IPS-15b (cell line): ENCODE measurements at regions not wholly inside any gene's neighbourhood (a gene's known extent, or its start where the extent isn't known, plus 50 kb on each side); places are given as distances from the start of the nearest gene placed in this dataset.

ENCODE experiments used
- H3K27me3 ChIP-seq: one replicate; pipeline ENCODE4 v1.6.1; 2013; ENCODE audit warnings: low read length; ENCODE audit not compliant: control insufficient read depth, insufficient read depth
- H3K36me3 ChIP-seq: one replicate; pipeline ENCODE4 v1.6.1; 2013; ENCODE audit warnings: low read length; ENCODE audit not compliant: control insufficient read depth, insufficient read depth
- H3K4me1 ChIP-seq: one replicate; pipeline ENCODE4 v1.6.1; 2013; ENCODE audit warnings: mild to moderate bottlenecking, low read length; ENCODE audit not compliant: control insufficient read depth, insufficient read depth
- H3K4me3 ChIP-seq: one replicate; pipeline ENCODE4 v1.5.1; 2013; ENCODE audit warnings: low read depth, low read length
- H3K9ac ChIP-seq: one replicate; pipeline ENCODE4 v1.6.1; 2013; ENCODE audit warnings: low read depth, mild to moderate bottlenecking, low read length
- H3K9me3 ChIP-seq: one replicate; pipeline ENCODE4 v1.6.1; 2013; ENCODE audit warnings: mild to moderate bottlenecking, low read length; ENCODE audit not compliant: control insufficient read depth, insufficient read depth

DNA sequence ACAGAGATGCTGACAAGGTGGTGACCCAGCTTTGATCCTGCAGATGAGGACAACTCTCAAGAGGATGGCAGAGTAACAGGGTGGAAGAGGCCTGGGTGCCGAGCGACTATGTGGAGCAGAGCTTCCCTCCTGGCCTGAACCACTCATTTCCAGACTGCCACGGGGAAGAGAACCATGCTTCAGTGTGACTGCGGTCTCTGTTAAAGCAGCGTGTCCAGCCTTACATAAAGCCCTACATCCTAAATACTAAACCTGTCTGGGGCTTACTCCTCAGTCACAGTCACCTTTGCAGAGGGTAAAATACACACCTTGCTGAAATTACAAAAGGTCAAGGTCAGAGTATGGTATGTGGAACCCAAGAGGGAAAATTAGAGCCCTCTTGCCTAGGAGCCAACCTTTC, 312.9 kb downstream of the CDC5L start:
- no peaks in the 10 kb centered on the region for H3K27me3 ChIP-seq
- no peaks in the 10 kb centered on the region for H3K36me3 ChIP-seq
- no peak overlapping the region for H3K9ac ChIP-seq
- H3K9me3 ChIP-seq = no peaks in the 10 kb centered on the region
- no peak overlapping the region for H3K4me3 ChIP-seq
- H3K4me1 ChIP-seq = peaks cover 2% of the 10 kb centered on the region

GRCh38 chr6:44701038-44701636, 313.6 kb downstream of the CDC5L start:
- Histone ChIP-seq H3K9me3 (no peaks in the 10 kb centered on the region), H3K27me3 (no peaks in the 10 kb centered on the region), H3K4me3 (no peak overlapping the region), H3K4me1 (peaks cover 2% of the 10 kb centered on the region), H3K9ac (no peak overlapping the region), H3K36me3 (no peaks in the 10 kb centered on the region)

DNA sequence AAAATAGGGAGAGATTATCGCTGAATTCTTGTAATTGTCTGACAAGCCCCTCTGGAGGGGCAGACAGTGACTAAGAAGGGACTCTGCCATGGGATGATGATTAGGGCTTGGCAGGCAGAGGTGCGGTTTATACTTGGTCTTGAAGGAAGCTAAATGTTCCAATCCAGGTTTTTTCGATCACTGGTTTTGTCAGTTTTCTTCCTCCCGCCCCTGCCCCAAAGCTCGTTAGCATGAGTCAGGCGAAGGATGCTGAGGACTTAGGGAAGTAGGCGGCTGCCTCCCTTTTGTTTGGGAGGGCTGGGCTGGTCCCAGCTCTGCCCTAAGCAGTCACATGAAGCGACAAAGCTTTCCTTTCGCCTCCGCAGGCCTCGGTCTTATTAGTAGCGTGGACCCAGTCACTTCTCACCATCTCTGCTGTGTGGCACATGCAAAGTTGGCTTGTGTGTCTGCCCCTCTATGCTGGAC, 314.2 kb downstream of the CDC5L start:
- H3K36me3 ChIP-seq = no peaks in the 10 kb centered on the region
- H3K4me3 ChIP-seq = no peak overlapping the region
- H3K9ac ChIP-seq = no peak overlapping the region
- H3K9me3 ChIP-seq = no peaks in the 10 kb centered on the region
- no peaks in the 10 kb centered on the region for H3K27me3 ChIP-seq
- peaks cover 2% of the 10 kb centered on the region for H3K4me1 ChIP-seq

DNA sequence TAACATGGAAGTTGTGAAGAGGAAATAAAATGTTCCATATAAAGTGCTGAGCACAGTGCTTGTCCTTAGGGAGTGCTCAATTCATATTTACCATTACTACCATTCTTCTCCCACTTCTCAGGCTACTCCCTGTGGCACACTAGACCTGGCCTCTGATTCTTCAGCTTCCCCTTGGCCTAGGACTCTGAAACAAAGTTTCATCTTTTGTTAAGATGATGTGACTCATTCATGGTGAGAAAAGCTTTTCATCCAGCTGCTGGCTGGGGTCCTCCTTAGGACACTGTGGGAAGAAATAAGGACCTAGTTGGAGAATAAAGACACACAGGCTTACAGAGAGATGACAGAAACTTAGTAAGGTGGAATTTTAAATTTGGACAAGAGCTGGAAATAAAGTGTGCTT, 314.8 kb downstream of the CDC5L start:
- Histone ChIP-seq H3K9me3 (no peaks in the 10 kb centered on the region), H3K4me1 (peaks cover 2% of the 10 kb centered on the region), H3K36me3 (no peaks in the 10 kb centered on the region), H3K9ac (no peak overlapping the region), H3K27me3 (no peaks in the 10 kb centered on the region), H3K4me3 (no peak overlapping the region)

DNA sequence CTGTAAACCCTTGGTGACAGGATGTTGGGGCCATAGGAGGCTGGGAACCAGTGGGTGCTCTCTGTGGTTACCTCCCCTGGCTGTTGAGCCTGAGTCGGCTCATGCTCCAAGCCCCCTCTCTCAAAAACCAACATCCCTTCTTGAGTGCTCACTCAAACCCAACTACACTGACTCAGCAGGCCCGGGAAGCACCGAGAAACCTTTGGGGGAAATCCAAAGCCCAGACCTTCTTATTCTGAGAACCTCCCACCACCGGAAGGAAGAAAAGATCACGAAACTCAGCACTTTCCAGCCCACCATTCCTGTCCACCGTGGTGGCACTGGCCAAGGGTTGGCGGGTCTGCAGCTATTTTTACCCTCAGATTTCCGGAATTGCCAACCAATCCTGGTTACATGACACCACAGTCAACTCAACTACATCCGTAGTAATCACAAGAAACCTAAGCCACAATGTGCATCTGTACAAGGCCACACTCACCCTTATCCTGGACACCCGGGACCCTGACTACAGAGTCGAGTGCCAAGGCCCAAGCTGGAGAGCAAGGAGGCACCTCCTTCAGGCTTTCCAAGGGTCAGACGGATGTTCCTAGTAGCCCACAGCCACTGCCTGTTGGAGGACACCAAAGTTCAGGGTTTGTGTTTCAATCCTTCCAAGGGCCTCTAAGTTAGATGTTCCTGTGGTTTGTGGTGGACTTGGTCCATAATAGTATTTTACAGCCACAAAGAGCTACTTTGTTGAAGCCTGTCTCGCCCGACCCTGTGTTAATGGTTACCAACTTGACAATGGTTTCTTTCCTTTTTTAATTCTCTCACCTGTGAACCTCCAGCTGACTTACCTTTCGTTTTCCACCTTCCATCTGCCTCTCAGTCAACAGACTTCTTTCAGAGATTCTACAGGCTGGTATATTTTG, 317.0 kb downstream of the CDC5L start:
- H3K36me3 ChIP-seq = no peaks in the 10 kb centered on the region
- no peaks in the 10 kb centered on the region for H3K27me3 ChIP-seq
- no peak overlapping the region for H3K4me3 ChIP-seq
- H3K9ac ChIP-seq = no peak overlapping the region
- H3K4me1 ChIP-seq = peaks cover 2% of the 10 kb centered on the region
- no peaks in the 10 kb centered on the region for H3K9me3 ChIP-seq

GRCh38 chr6:44705596-44705995, 318.1 kb downstream of the CDC5L start:
- Histone ChIP-seq H3K9me3 (no peaks in the 10 kb centered on the region), H3K4me1 (peaks cover 2% of the 10 kb centered on the region), H3K27me3 (no peaks in the 10 kb centered on the region), H3K4me3 (no peak overlapping the region), H3K9ac (no peak overlapping the region), H3K36me3 (no peaks in the 10 kb centered on the region)

GRCh38 chr6:44706011-44706410, 318.5 kb downstream of the CDC5L start:
- H3K27me3 ChIP-seq = no peaks in the 10 kb centered on the region
- H3K4me3 ChIP-seq = no peak overlapping the region
- peaks cover 2% of the 10 kb centered on the region for H3K4me1 ChIP-seq
- no peaks in the 10 kb centered on the region for H3K9me3 ChIP-seq
- H3K9ac ChIP-seq = no peak overlapping the region
- no peaks in the 10 kb centered on the region for H3K36me3 ChIP-seq

GRCh38 chr6:44708208-44708607, 320.7 kb downstream of the CDC5L start:
- H3K9ac ChIP-seq = no peak overlapping the region
- no peak overlapping the region for H3K4me3 ChIP-seq
- H3K27me3 ChIP-seq = no peaks in the 10 kb centered on the region
- no peaks in the 10 kb centered on the region for H3K4me1 ChIP-seq
- H3K9me3 ChIP-seq = no peaks in the 10 kb centered on the region
- H3K36me3 ChIP-seq = no peaks in the 10 kb centered on the region

- Histone ChIP-seq H3K4me3 (no peak overlapping the region), H3K9ac (no peak overlapping the region), H3K4me1 (no peaks in the 10 kb centered on the region), H3K27me3 (no peaks in the 10 kb centered on the region), H3K9me3 (no peaks in the 10 kb centered on the region), H3K36me3 (no peaks in the 10 kb centered on the region)
Observed at GRCh38 chr6:44712353-44713111, 325.0 kb downstream of the CDC5L start.

GRCh38 chr6:44715188-44715587, 327.7 kb downstream of the CDC5L start:
- Histone ChIP-seq H3K27me3 (no peaks in the 10 kb centered on the region), H3K9ac (no peak overlapping the region)

GRCh38 chr6:44715925-44716324, 328.4 kb downstream of the CDC5L start:
- no peaks in the 10 kb centered on the region for H3K36me3 ChIP-seq

More at GRCh38 chr6:44715188-44715587, 327.7 kb downstream of the CDC5L start:
- no peak overlapping the region for H3K4me3 ChIP-seq
- H3K9me3 ChIP-seq = no peaks in the 10 kb centered on the region
- H3K4me1 ChIP-seq = no peaks in the 10 kb centered on the region
- no peaks in the 10 kb centered on the region for H3K36me3 ChIP-seq

More at GRCh38 chr6:44715925-44716324, 328.4 kb downstream of the CDC5L start:
- H3K4me3 ChIP-seq = no peak overlapping the region
- H3K9ac ChIP-seq = no peak overlapping the region
- H3K9me3 ChIP-seq = no peaks in the 10 kb centered on the region
- no peaks in the 10 kb centered on the region for H3K27me3 ChIP-seq
- H3K4me1 ChIP-seq = no peaks in the 10 kb centered on the region
